ENCODE measurements at regions not wholly inside any gene's neighbourhood (a gene's known extent, or its start where the extent isn't known, plus 50 kb on each side); places are given as distances from the start of the nearest gene placed in this dataset.

DNA sequence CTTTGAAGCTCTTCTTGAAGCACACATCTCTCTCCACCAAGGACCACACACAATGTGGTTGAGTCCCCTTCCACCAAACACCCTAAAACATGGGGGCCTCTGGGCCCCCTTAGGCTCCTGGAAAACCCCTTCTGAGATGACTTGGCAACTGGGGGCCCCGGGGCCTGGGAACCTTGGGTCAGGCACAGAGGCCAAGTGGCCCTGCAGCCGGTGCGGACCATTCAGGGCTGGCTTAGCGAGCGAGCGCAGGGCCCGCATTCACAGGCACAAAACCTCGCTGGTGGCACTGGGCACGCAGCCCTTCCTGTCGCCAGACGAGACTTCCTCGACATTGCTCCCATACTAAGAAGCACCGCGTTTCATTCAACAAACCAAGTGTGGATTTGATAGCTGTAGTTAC is 111.2 kb upstream of the ID2 start:
- Histone ChIP-seq H3K4me1 (ENCODE audit: insufficient read depth) (no peaks in the 10 kb centered on the region), H3F3A (ENCODE audit: insufficient read depth) (no peaks in the 10 kb centered on the region), H3K4me2 (ENCODE audit: unreplicated experiment) (no peak overlapping the region), H3K9me3 (ENCODE audit: low read depth) (no peaks in the 10 kb centered on the region), H3K9me2 (ENCODE audit: insufficient read depth) (no peaks in the 10 kb centered on the region), H2AFZ (no peak overlapping the region), H3K27me3 (replicated peaks; ENCODE audit: insufficient read depth) (no peaks in the 10 kb centered on the region), H3K4me3 (no peak overlapping the region), H3K27ac (no peak overlapping the region), H3K36me3 (ENCODE audit: low read depth) (no peaks in the 10 kb centered on the region), H3K79me2 (ENCODE audit: insufficient read depth) (no peaks in the 10 kb centered on the region), H3K9ac (no peak overlapping the region), H4K20me1 (ENCODE audit: insufficient read depth) (no peaks in the 10 kb centered on the region)
- in situ Hi-C loops (cut with MboI) = no loop called here
- TF ChIP-seq EZH2 (IDR thresholded peaks at IDR 0.05; ENCODE audit: insufficient read depth, poor library complexity, severe bottlenecking) (no peak), EZH2phosphoT487 (IDR thresholded peaks at IDR 0.05; ENCODE audit: insufficient read depth, low read depth) (no peak)
- whole genome bisulfite sequencing, 2 experiments (ENCODE audit: low coverage in 1 of 2, low lambda C conversion rate in 2 of 2, missing lambda C conversion rate in 2 of 2) = 94% methylated on average over 14 of the region's 14 CpGs
- DNase-seq = no peak

DNA sequence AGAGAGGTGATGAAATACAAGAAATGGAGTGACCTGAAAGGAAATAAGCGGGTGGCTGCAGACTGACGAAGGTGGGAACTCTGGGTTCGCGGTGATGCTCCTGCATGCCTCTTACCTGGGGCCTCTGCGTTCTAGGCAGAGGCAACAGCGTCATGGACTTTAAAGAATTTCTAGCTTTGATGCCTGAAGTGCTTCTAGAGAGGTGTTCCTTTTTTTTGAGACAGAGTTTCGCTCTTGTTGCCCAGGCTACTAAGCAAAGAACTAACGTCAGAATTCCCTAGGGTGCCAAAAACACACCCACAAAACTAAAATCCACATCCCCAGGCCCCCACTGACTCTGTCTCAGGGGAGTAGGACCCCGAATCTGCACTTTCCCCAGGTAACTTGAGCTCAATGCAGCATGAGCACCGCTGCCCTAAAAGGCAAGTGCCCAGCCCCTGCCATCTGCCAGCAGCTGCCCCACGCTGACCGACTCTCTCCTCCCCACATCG is 110.5 kb upstream of the ID2 start:
- no peaks in the 10 kb centered on the region for H3K79me2 ChIP-seq (ENCODE audit: insufficient read depth)
- no peak for DNase-seq
- no peak overlapping the region for H3K9ac ChIP-seq
- H3K4me2 ChIP-seq (ENCODE audit: unreplicated experiment) = no peak overlapping the region
- H3K9me3 ChIP-seq (ENCODE audit: low read depth) = no peaks in the 10 kb centered on the region
- no peak for TF ChIP-seq EZH2 (IDR thresholded peaks at IDR 0.05; ENCODE audit: insufficient read depth, poor library complexity, severe bottlenecking)
- TF ChIP-seq EZH2phosphoT487 (IDR thresholded peaks at IDR 0.05; ENCODE audit: insufficient read depth, low read depth) = no peak
- no peaks in the 10 kb centered on the region for H3F3A ChIP-seq (ENCODE audit: insufficient read depth)
- no peak overlapping the region for H2AFZ ChIP-seq
- H3K27ac ChIP-seq = no peak overlapping the region
- 91 to 94% methylated on average over 12 to 13 of the region's 13 CpGs for WGBS, 2 experiments (ENCODE audit: low coverage in 1 of 2, low lambda C conversion rate in 2 of 2, missing lambda C conversion rate in 2 of 2)
- H4K20me1 ChIP-seq (ENCODE audit: insufficient read depth) = no peaks in the 10 kb centered on the region
- no peaks in the 10 kb centered on the region for H3K9me2 ChIP-seq (ENCODE audit: insufficient read depth)
- no peaks in the 10 kb centered on the region for H3K4me1 ChIP-seq (ENCODE audit: insufficient read depth)
- H3K4me3 ChIP-seq = no peak overlapping the region
- H3K27me3 ChIP-seq (replicated peaks; ENCODE audit: insufficient read depth) = no peaks in the 10 kb centered on the region
- in situ Hi-C loops (cut with MboI) = no loop called here
- H3K36me3 ChIP-seq (ENCODE audit: low read depth) = no peaks in the 10 kb centered on the region

DNA sequence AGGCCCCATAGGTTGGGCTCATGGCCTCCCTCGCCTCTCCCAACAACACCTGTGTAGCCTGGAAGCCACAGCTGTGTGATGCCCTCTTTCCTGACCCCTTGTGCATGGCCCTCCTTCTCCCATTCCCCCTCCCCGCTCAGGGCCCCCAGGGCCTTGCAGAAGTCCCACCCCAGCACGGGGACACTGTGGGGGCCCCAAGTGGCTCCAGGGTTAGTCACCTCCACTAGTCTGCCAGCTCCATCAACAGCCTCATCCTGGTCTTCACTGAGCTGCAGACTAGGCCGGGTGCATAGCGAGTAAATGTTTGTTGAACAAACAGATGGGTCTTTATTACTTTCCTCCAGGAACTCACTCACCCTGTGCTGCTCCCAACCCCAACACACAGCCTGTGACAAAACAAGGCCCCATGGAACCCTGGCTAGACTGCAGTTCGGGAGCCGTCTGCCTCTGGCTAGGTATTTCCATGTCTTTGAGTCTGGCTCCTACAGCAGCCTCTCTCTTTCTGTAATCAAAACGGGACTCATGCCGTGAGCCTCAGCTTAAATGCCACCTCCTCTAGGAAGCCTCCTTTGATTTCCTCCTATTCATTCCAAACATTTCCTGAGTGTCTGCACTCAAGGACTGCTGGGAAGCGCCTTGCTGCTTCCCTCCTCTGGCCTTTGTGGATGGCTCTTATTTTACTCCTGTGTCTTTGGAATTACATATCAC is 109.9 kb upstream of the ID2 start:
- 87 to 91% methylated on average over 10 of the region's 10 CpGs for WGBS, 2 experiments (ENCODE audit: low coverage in 1 of 2, low lambda C conversion rate in 2 of 2, missing lambda C conversion rate in 2 of 2)
- in situ Hi-C loops (cut with MboI) = no loop called here
- no peak overlapping the region for H2AFZ ChIP-seq
- H3K4me2 ChIP-seq (ENCODE audit: unreplicated experiment) = no peak overlapping the region
- H3K4me1 ChIP-seq (ENCODE audit: insufficient read depth) = no peaks in the 10 kb centered on the region
- H3K9me2 ChIP-seq (ENCODE audit: insufficient read depth) = no peaks in the 10 kb centered on the region
- H3K4me3 ChIP-seq = no peak overlapping the region
- no peak overlapping the region for H3K9ac ChIP-seq
- H3K36me3 ChIP-seq (ENCODE audit: low read depth) = no peaks in the 10 kb centered on the region
- H4K20me1 ChIP-seq (ENCODE audit: insufficient read depth) = no peaks in the 10 kb centered on the region
- TF ChIP-seq EZH2phosphoT487 (IDR thresholded peaks at IDR 0.05; ENCODE audit: insufficient read depth, low read depth) = no peak
- no peak for TF ChIP-seq EZH2 (IDR thresholded peaks at IDR 0.05; ENCODE audit: insufficient read depth, poor library complexity, severe bottlenecking)
- no peak for DNase-seq
- H3K27me3 ChIP-seq (replicated peaks; ENCODE audit: insufficient read depth) = no peaks in the 10 kb centered on the region
- H3F3A ChIP-seq (ENCODE audit: insufficient read depth) = no peaks in the 10 kb centered on the region
- no peaks in the 10 kb centered on the region for H3K79me2 ChIP-seq (ENCODE audit: insufficient read depth)
- no peak overlapping the region for H3K27ac ChIP-seq
- H3K9me3 ChIP-seq (ENCODE audit: low read depth) = no peaks in the 10 kb centered on the region

DNA sequence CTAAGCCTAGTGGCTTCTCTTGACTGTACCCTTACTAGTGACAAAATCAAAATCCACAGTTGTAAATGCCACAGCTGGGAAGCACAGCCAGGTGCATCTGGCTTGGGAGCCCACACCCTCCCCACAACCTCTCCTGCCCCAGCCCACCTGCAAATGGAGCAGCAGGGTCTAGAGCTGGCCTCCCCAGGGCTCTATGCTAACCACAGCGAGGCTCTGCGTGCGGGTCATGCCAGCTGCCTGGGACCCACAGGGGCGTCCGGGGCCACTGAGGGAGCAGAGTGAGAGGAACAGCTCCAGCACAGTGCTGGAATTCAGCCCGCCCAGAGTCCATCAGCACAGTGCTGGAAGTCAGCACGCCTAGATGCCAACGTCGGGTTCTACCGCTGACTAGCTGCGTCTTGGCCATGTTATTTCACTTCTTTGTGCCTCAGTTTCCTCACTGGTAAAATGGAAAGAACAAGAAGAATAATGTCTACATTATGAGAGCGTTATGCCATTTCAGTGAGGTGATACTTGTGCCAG is 109.1 kb upstream of the ID2 start:
- H3K9me3 ChIP-seq (ENCODE audit: low read depth) = no peaks in the 10 kb centered on the region
- H4K20me1 ChIP-seq (ENCODE audit: insufficient read depth) = no peaks in the 10 kb centered on the region
- H2AFZ ChIP-seq = no peak overlapping the region
- in situ Hi-C loops (cut with MboI) = no loop called here
- H3K36me3 ChIP-seq (ENCODE audit: low read depth) = no peaks in the 10 kb centered on the region
- no peaks in the 10 kb centered on the region for H3F3A ChIP-seq (ENCODE audit: insufficient read depth)
- no peaks in the 10 kb centered on the region for H3K4me1 ChIP-seq (ENCODE audit: insufficient read depth)
- no peak overlapping the region for H3K4me3 ChIP-seq
- H3K27ac ChIP-seq = no peak overlapping the region
- no peak for DNase-seq
- no peaks in the 10 kb centered on the region for H3K9me2 ChIP-seq (ENCODE audit: insufficient read depth)
- 97 to 98% methylated on average over 12 of the region's 12 CpGs for WGBS, 2 experiments (ENCODE audit: low coverage in 1 of 2, low lambda C conversion rate in 2 of 2, missing lambda C conversion rate in 2 of 2)
- no peaks in the 10 kb centered on the region for H3K27me3 ChIP-seq (replicated peaks; ENCODE audit: insufficient read depth)
- H3K4me2 ChIP-seq (ENCODE audit: unreplicated experiment) = no peak overlapping the region
- TF ChIP-seq EZH2phosphoT487 (IDR thresholded peaks at IDR 0.05; ENCODE audit: insufficient read depth, low read depth) (no peak), EZH2 (IDR thresholded peaks at IDR 0.05; ENCODE audit: insufficient read depth, poor library complexity, severe bottlenecking) (no peak)
- H3K79me2 ChIP-seq (ENCODE audit: insufficient read depth) = no peaks in the 10 kb centered on the region
- H3K9ac ChIP-seq = no peak overlapping the region

All from GM23248 (cell line).